Activated CD4-positive, alpha-beta memory T cell treated with anti-CD3 and anti-CD28 coated beads, Interleukin-2, amount 10 ng/mL, durations not matched to agents 7 days and 5 days (primary cell): ENCODE measurements at regions not wholly inside any gene's neighbourhood (a gene's known extent, or its start where the extent isn't known, plus 50 kb on each side); places are given as distances from the start of the nearest gene placed in this dataset.

ENCODE experiments used
- CTCF ChIA-PET: fragments of 350-600 bp; sonication (Branson Sonifier 250); formaldehyde crosslinking; loops from one replicate; lab custom pipeline; 2021; ENCODE audit warnings: antibody characterized with exemption, inconsistent platforms; lab: Charles Lee
- POLR2A ChIA-PET: fragments of 350-600 bp; sonication (Branson Sonifier 250); formaldehyde crosslinking; loops from one replicate; lab custom pipeline; 2021; ENCODE audit warnings: antibody characterized with exemption; lab: Charles Lee
- DNase-seq: peaks from one replicate; pipeline ENCODE4 v3.0.0-alpha.2; 2020
- H3K27ac Mint-ChIP-seq: one replicate; pipeline ENCODE4 v1.8.0; 2021; ENCODE audit warnings: mild to moderate bottlenecking, mixed read lengths
- H3K27me3 Mint-ChIP-seq: one replicate; pipeline ENCODE4 v1.8.0; 2021; ENCODE audit warnings: mixed read lengths
- H3K36me3 Mint-ChIP-seq: one replicate; pipeline ENCODE4 v1.8.0; 2021; ENCODE audit warnings: low read depth, mixed read lengths
- H3K4me1 Mint-ChIP-seq: one replicate; pipeline ENCODE4 v1.8.0; 2021; ENCODE audit warnings: mixed read lengths
- H3K4me3 Mint-ChIP-seq: one replicate; pipeline ENCODE4 v1.8.0; 2021; ENCODE audit warnings: mild to moderate bottlenecking, mixed read lengths
- H3K9me3 Mint-ChIP-seq: one replicate; pipeline ENCODE4 v1.8.0; 2021; ENCODE audit warnings: mixed read lengths

DNA sequence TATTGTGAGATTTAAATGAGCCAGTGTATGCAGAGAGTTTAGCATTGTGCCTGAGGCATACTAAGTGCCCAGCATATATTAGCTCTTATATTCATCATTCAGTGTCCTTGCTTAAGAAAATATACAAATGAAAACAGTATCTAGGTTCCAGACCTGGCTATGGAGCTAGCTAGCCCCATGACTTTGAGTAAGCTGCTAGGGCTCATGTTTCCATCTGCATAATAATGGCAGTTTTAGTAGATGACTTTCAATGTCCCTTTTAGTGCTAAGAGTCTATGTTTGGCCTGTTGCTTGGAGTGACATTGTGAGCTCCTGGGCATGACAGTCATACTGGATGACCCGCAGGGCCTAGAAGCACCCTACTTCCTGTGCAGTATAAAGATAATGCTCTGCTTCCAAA is 435.3 kb downstream of the ZIC3 start:
- Mint-ChIP-seq H3K27ac (no peak overlapping the region), H3K36me3 (no peaks in the 10 kb centered on the region), H3K9me3 (no peaks in the 10 kb centered on the region), H3K4me1 (no peaks in the 10 kb centered on the region), H3K27me3 (no peaks in the 10 kb centered on the region), H3K4me3 (no peak overlapping the region)
- ChIA-PET CTCF (no interaction called here), POLR2A (no interaction called here)
- no peak for DNase-seq

DNA sequence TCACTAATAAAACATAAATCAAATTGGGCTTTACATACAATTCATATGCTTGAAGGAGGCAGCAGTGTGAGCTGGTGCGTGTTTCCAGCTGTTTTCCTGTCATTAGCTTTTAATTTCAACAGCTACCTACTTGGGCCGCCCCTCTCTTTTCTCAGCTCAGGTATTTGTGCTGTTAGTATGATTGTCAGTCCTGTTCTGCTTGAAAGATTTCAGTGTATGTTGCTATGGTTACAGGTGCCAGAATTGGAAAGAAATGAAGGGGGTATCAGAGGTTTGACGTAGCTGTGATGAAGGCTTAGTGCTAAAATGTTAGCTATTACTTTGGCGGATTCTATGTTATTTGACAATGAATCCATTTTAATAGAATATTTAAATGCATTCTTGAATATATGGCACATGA is 440.3 kb downstream of the ZIC3 start:
- no peak overlapping the region for H3K4me3 Mint-ChIP-seq
- no peaks in the 10 kb centered on the region for H3K9me3 Mint-ChIP-seq
- no peak for DNase-seq
- no peaks in the 10 kb centered on the region for H3K27me3 Mint-ChIP-seq
- H3K27ac Mint-ChIP-seq, result no peak overlapping the region
- H3K4me1 Mint-ChIP-seq, result no peaks in the 10 kb centered on the region
- ChIA-PET POLR2A (no interaction called here), CTCF (no interaction called here)
- H3K36me3 Mint-ChIP-seq, result no peaks in the 10 kb centered on the region

DNA sequence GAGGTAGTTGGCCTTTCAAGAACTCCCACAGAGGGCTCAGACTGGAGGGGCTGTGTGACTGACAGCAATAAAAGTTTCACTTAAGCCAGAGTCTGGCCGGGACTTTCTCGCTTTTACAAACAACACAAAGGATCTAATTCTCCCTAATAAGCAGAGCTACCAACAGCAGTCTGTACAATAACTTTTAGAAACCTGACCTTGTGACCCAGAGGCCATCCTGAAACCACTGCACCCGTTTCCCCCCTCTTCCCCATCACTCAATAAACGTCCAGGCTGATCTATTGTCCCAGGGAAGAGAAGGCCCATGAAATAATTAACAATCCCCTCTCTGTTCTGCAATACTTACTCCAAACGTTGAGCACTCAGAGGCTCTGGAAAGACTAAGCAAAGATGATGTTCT is 442.4 kb downstream of the ZIC3 start:
- no peaks in the 10 kb centered on the region for H3K36me3 Mint-ChIP-seq

DNA sequence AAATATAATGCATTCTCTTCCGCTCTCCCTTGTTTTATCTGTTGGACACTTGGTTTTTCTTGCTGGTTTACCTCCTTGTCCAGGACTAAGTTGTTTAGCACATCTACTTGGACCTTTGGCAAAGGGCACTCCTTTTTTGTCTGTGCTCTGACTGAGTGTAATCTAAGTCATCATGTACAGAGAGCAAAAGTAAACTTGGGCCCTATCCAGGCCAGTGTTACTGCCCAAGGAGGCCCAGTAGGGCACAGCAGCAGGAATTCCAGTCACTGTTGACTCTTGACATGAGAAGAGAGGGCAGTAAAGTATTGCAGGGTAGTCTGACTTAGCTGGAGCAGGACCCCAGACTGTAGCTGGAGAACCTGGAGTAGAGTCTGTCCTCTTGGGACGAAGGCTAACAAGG is 445.5 kb downstream of the ZIC3 start:
- Mint-ChIP-seq H3K4me1 (no peaks in the 10 kb centered on the region), H3K4me3 (no peak overlapping the region), H3K36me3 (no peaks in the 10 kb centered on the region), H3K27ac (no peak overlapping the region), H3K27me3 (no peaks in the 10 kb centered on the region), H3K9me3 (no peaks in the 10 kb centered on the region)
- no peak for DNase-seq
- CTCF ChIA-PET, result no interaction called here
- POLR2A ChIA-PET, result no interaction called here

More for the DNA sequence above, 442.4 kb downstream of the ZIC3 start:
- Mint-ChIP-seq H3K9me3 (no peaks in the 10 kb centered on the region), H3K4me3 (no peak overlapping the region), H3K27me3 (no peaks in the 10 kb centered on the region), H3K27ac (no peak overlapping the region), H3K4me1 (no peaks in the 10 kb centered on the region)
- ChIA-PET POLR2A (no interaction called here), CTCF (no interaction called here)
- no peak for DNase-seq

DNA sequence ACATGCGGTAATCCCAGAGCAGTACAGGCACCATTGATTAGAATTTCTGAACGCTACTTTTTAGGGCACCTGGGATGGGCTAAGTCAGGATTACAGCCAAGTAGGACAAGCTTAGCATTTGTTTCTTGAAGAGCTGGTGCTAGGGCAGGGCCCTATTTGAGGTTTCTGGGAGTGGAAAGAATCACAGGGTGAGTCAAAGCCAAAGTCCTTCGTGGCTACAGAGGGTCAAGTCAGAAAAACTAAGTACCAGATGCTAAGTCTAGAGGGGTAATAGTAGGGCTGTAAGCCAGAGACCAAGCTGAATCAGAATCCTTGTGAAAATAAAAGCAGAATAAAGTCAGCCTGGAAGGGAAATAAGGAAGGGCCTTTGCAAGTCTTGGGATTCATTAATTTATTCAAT is 448.6 kb downstream of the ZIC3 start:
- Mint-ChIP-seq H3K27me3 (no peaks in the 10 kb centered on the region), H3K36me3 (no peaks in the 10 kb centered on the region), H3K4me1 (no peaks in the 10 kb centered on the region)

DNA sequence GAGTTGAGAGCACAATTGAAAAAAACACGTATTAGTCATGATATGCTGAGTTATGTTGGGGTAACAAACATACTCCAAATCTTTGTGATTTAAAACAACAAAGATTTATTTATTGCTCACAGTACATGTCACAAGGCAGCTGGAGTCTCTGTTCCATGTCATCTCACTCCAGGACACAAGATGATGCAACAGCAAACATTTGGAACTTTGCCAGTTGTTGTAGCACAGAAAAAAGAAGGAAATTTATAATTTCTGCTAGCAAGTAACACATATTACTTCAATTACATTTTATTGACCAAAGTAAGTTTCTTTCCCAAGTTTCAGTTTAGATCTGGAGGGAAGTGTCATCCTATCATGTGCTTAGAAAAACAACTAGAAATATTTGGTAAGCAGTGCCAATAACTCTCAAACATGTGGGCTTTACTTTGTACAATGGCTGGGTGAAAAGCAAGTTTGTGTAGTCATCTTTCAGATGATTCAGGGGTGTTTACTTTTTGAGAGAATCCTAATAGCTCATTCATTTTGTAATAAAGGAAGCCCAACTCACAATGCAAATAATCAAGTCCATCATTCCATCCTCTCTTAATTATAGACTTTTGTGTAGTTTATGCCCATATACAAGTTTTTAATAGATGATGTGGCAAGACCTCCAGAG is 452.3 kb downstream of the ZIC3 start:
- H3K9me3 Mint-ChIP-seq, result no peaks in the 10 kb centered on the region
- ChIA-PET POLR2A (no interaction called here), CTCF (no interaction called here)
- no peak overlapping the region for H3K27ac Mint-ChIP-seq
- H3K27me3 Mint-ChIP-seq, result no peaks in the 10 kb centered on the region
- H3K4me3 Mint-ChIP-seq, result no peak overlapping the region
- H3K36me3 Mint-ChIP-seq, result no peaks in the 10 kb centered on the region
- H3K4me1 Mint-ChIP-seq, result no peaks in the 10 kb centered on the region
- DNase-seq, result no peak

More for the DNA sequence above, 448.6 kb downstream of the ZIC3 start:
- Mint-ChIP-seq H3K4me3 (no peak overlapping the region), H3K27ac (no peak overlapping the region), H3K9me3 (no peaks in the 10 kb centered on the region)
- no peak for DNase-seq
- ChIA-PET POLR2A (no interaction called here), CTCF (no interaction called here)

DNA sequence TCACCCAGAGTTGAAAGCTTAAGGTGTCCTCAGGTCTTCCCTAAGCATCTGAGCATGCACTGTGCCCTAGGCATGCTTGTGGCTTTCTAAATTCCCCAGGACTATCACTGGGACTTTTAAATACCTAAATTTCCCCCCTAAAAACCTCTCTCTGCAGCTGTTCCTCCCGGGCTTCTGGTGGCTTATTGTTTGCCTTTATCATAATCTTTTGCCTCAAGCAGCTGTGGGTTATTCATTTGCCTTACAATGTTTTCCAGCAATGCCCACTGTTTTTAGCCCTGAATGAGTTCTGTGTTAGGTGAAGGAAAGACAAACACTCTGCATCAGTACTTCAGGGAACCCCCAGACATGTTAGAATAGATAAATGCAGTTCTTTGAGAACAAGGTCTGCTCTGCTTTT is 455.0 kb downstream of the ZIC3 start:
- CTCF ChIA-PET, result no interaction called here
- DNase-seq, result no peak
- Mint-ChIP-seq H3K9me3 (no peaks in the 10 kb centered on the region), H3K4me1 (no peaks in the 10 kb centered on the region), H3K27ac (no peak overlapping the region), H3K27me3 (no peaks in the 10 kb centered on the region), H3K4me3 (no peak overlapping the region), H3K36me3 (no peaks in the 10 kb centered on the region)
- POLR2A ChIA-PET, result no interaction called here

DNA sequence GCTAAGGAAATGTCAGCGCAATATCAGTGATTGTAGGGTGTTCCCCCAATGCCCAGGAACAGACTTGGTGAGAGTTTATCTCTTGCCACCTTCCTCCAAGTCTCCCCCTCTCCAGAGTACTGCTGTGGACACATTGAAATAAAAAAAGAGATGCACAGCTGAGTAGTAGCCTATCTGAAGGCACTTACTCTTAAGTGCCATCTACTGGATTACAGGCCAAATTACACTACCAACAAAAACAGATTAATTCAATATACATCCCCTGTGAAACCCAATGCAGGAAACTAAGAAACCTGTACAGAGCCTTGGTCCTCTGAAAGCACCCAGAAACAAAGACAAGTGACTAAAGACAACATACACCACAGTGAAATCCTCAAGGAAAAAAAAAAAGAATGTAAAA is 460.3 kb downstream of the ZIC3 start:
- Mint-ChIP-seq H3K27ac (no peak overlapping the region), H3K4me1 (no peaks in the 10 kb centered on the region), H3K9me3 (no peaks in the 10 kb centered on the region), H3K4me3 (no peak overlapping the region), H3K36me3 (no peaks in the 10 kb centered on the region), H3K27me3 (no peaks in the 10 kb centered on the region)
- CTCF ChIA-PET, result no interaction called here
- POLR2A ChIA-PET, result no interaction called here
- no peak for DNase-seq

DNA sequence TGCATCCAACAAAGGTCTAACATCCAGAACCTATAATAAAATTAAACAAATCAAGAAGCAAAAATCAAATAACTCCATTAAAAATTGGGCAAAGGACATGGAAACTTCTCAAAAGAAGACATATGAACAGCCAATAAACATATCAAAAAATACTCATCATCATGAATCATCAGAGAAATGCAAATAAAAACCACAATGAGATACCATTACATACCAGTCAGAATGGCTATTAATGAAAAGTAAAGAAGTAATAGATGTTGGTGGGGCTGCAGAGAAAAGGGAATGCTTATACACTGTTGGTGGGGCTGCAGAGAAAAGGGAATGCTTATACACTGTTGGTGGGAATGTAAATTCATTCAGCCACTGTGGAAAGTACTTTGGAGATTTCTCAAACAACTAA is 465.8 kb downstream of the ZIC3 start:
- ChIA-PET POLR2A (no interaction called here), CTCF (no interaction called here)
- H3K9me3 Mint-ChIP-seq, result no peaks in the 10 kb centered on the region
- H3K27me3 Mint-ChIP-seq, result no peaks in the 10 kb centered on the region
- H3K4me3 Mint-ChIP-seq, result no peak overlapping the region
- H3K27ac Mint-ChIP-seq, result no peak overlapping the region
- no peaks in the 10 kb centered on the region for H3K36me3 Mint-ChIP-seq
- no peaks in the 10 kb centered on the region for H3K4me1 Mint-ChIP-seq
- DNase-seq, result no peak

DNA sequence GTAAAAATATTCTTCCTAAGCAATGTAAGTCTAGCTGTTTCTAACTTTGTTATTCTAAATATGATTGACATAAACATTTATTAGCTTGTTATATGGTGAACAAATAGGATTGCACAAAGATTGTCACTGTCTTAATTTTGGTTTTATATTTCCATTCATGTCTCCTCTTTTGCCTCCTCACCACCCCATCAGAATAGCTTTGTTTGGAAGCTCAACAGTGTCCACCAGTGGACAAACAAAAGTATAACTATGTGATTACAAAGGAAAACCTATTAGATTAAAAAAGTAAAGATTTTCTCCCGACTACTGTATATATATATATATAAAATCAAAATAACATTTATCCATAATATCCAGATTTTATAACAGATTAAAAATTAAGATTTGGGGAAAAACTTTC is 468.2 kb downstream of the ZIC3 start:
- Mint-ChIP-seq H3K4me3 (no peak overlapping the region), H3K27me3 (no peaks in the 10 kb centered on the region), H3K27ac (no peak overlapping the region), H3K36me3 (no peaks in the 10 kb centered on the region), H3K9me3 (no peaks in the 10 kb centered on the region), H3K4me1 (no peaks in the 10 kb centered on the region)
- ChIA-PET CTCF (no interaction called here), POLR2A (no interaction called here)
- DNase-seq, result no peak

DNA sequence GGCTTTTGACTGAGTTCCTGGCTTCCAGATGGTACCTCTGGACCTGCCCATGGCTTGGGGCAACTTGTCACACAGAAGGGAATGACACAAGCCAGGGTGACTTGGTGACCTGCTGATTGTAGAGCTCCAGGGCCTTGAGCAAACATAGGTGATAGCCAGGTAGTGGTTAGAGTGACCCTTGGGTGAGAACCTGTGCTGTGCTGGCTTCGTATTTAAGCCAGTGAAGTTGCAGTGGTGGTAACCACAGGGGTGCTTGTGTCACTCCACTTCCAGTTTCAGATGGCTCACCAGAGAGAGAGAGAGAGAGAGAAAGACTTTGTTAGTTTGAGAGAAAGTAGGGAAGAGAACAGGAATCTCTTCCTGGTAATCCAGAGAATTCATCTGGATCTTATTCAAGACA is 471.6 kb downstream of the ZIC3 start:
- POLR2A ChIA-PET, result no interaction called here
- CTCF ChIA-PET, result no interaction called here
- H3K4me1 Mint-ChIP-seq, result no peaks in the 10 kb centered on the region
- H3K4me3 Mint-ChIP-seq, result no peak overlapping the region
- DNase-seq, result no peak
- H3K27ac Mint-ChIP-seq, result no peak overlapping the region
- peaks cover 2% of the 10 kb centered on the region for H3K9me3 Mint-ChIP-seq
- no peaks in the 10 kb centered on the region for H3K36me3 Mint-ChIP-seq
- H3K27me3 Mint-ChIP-seq, result no peaks in the 10 kb centered on the region

DNA sequence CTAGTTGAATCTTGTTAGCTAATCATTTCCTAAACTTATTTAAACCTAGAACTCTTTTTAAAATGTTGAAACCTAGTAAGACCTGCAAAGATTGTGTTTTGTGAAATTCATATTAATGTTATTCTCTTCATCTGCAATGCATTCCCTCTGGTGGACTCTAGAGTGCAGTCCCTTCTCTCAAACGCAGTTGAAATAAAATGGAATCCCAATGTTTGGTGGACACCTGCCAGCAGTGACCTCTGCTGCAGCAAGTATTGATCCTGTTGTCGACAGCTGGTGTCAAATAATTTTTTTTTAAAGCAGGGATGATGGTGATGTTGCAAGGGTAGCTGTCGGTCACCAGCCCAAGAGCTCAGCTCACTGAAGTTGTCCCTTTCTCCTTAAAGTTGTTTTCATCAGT is 492.0 kb downstream of the ZIC3 start:
- no peak for DNase-seq
- no peaks in the 10 kb centered on the region for H3K4me1 Mint-ChIP-seq
- no peak overlapping the region for H3K27ac Mint-ChIP-seq

DNA sequence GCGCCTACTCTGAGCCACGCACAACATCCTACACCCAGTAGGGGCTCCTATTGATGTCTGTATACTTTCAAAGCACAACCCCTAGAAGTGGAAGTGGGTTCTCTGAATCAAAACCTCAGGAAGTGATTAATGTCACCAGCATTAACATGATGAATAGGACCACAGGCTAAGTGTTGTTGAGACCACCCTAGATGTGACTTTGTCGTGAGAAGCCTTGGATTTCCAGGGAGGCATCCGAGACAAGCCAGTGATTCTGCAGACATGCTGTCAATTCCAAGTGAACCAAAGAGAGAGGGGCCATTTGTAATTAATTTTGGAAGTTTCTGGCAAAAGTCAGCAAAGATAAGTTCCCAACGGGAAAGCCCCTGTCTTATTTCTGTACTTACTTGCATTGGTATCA is 493.0 kb downstream of the ZIC3 start:
- Mint-ChIP-seq H3K9me3 (no peaks in the 10 kb centered on the region), H3K36me3 (no peaks in the 10 kb centered on the region)
- CTCF ChIA-PET, result no interaction called here

More for the DNA sequence above, 492.0 kb downstream of the ZIC3 start:
- POLR2A ChIA-PET, result no interaction called here
- H3K9me3 Mint-ChIP-seq, result no peaks in the 10 kb centered on the region
- no peaks in the 10 kb centered on the region for H3K36me3 Mint-ChIP-seq
- no peaks in the 10 kb centered on the region for H3K27me3 Mint-ChIP-seq
- H3K4me3 Mint-ChIP-seq, result no peak overlapping the region
- CTCF ChIA-PET, result no interaction called here

DNA sequence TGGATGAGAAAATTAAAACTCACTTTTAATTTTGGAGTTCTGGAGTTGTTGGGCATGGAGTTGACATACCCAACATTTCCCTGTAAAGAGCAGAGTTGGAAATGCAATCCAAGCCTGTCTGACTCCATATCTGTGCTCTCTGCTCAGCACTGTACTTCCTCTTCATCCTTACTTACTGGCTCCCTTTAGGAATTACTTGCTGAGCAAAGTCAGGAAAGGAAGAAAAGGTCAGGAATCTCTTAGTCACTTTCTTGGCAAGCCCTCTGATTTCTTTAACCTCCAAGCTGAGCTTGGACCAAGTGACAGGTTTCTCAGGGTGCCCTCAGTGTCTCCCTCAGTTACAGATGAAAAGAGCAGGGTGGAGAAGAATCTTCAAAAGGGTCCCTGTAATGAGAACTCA is 501.5 kb downstream of the ZIC3 start:
- no peak for DNase-seq
- POLR2A ChIA-PET, result no interaction called here
- Mint-ChIP-seq H3K27me3 (no peaks in the 10 kb centered on the region), H3K9me3 (no peaks in the 10 kb centered on the region), H3K27ac (no peak overlapping the region), H3K4me1 (no peaks in the 10 kb centered on the region), H3K4me3 (no peak overlapping the region), H3K36me3 (no peaks in the 10 kb centered on the region)
- CTCF ChIA-PET, result no interaction called here

More for the DNA sequence above, 493.0 kb downstream of the ZIC3 start:
- DNase-seq, result no peak
- Mint-ChIP-seq H3K4me1 (no peaks in the 10 kb centered on the region), H3K27ac (no peak overlapping the region), H3K27me3 (no peaks in the 10 kb centered on the region), H3K4me3 (no peak overlapping the region)
- POLR2A ChIA-PET, result no interaction called here
